ENCODE measurements at regions not wholly inside any gene's neighbourhood (a gene's known extent, or its start where the extent isn't known, plus 50 kb on each side); places are given as distances from the start of the nearest gene placed in this dataset.
"Not testable (repeated sequence)": the region's sequence is repeated elsewhere in the genome, so short reads cannot be mapped to it uniquely, and the experiment has no call there.

- no peak for DNase-seq
- in situ Hi-C loops (cut with MboI; ENCODE audit: low pct_unique_long_range_greater_than_20kb, low sequenced_read_pairs): no loop called here
Measured at GRCh38 chr3:181912384-181912783, 200.7 kb downstream of the SOX2 start.

- in situ Hi-C loops (cut with MboI; ENCODE audit: low pct_unique_long_range_greater_than_20kb, low sequenced_read_pairs): no loop called here
- DNase-seq: no peak
Measured at GRCh38 chr3:181913254-181913653, 201.5 kb downstream of the SOX2 start.

GRCh38 chr3:181915551-181915950, 203.8 kb downstream of the SOX2 start:
- no peak for DNase-seq
- in situ Hi-C loops (cut with MboI; ENCODE audit: low pct_unique_long_range_greater_than_20kb, low sequenced_read_pairs): no loop called here

- in situ Hi-C loops (cut with MboI; ENCODE audit: low pct_unique_long_range_greater_than_20kb, low sequenced_read_pairs): no loop called here
- DNase-seq: no peak
Measured at GRCh38 chr3:181916013-181916412, 204.3 kb downstream of the SOX2 start.

GRCh38 chr3:181917027-181917426, 205.3 kb downstream of the SOX2 start:
- in situ Hi-C loops (cut with MboI; ENCODE audit: low pct_unique_long_range_greater_than_20kb, low sequenced_read_pairs): no loop called here
- no peak for DNase-seq

GRCh38 chr3:181919375-181919774, 207.7 kb downstream of the SOX2 start:
- in situ Hi-C loops (cut with MboI; ENCODE audit: low pct_unique_long_range_greater_than_20kb, low sequenced_read_pairs): no loop called here
- no peak for DNase-seq

- no peak for DNase-seq
- in situ Hi-C loops (cut with MboI; ENCODE audit: low pct_unique_long_range_greater_than_20kb, low sequenced_read_pairs): no loop called here
Measured at GRCh38 chr3:181920409-181920808, 208.7 kb downstream of the SOX2 start.

GRCh38 chr3:181921220-181921619, 209.5 kb downstream of the SOX2 start:
- DNase-seq: no peak
- in situ Hi-C loops (cut with MboI; ENCODE audit: low pct_unique_long_range_greater_than_20kb, low sequenced_read_pairs): no loop called here

GRCh38 chr3:181925841-181926240, 214.1 kb downstream of the SOX2 start:
- DNase-seq; in situ Hi-C loops (cut with MboI; ENCODE audit: low pct_unique_long_range_greater_than_20kb, low sequenced_read_pairs): not testable (repeated sequence)

GRCh38 chr3:181929501-181929900, 217.8 kb downstream of the SOX2 start:
- DNase-seq: no peak

GRCh38 chr3:181930105-181930504, 218.4 kb downstream of the SOX2 start:
- no peak for DNase-seq
- in situ Hi-C loops (cut with MboI; ENCODE audit: low pct_unique_long_range_greater_than_20kb, low sequenced_read_pairs): no loop called here

More at GRCh38 chr3:181929501-181929900, 217.8 kb downstream of the SOX2 start:
- in situ Hi-C loops (cut with MboI; ENCODE audit: low pct_unique_long_range_greater_than_20kb, low sequenced_read_pairs): no loop called here

GRCh38 chr3:181932039-181932438, 220.3 kb downstream of the SOX2 start:
- in situ Hi-C loops (cut with MboI; ENCODE audit: low pct_unique_long_range_greater_than_20kb, low sequenced_read_pairs): no loop called here
- no peak for DNase-seq

GRCh38 chr3:181933052-181933618, 221.4 kb downstream of the SOX2 start:
- DNase-seq: no peak
- in situ Hi-C loops (cut with MboI; ENCODE audit: low pct_unique_long_range_greater_than_20kb, low sequenced_read_pairs): no loop called here

GRCh38 chr3:181935915-181936314, 224.2 kb downstream of the SOX2 start:
- no peak for DNase-seq
- in situ Hi-C loops (cut with MboI; ENCODE audit: low pct_unique_long_range_greater_than_20kb, low sequenced_read_pairs): no loop called here

GRCh38 chr3:181936774-181937173, 225.0 kb downstream of the SOX2 start:
- DNase-seq: no peak
- in situ Hi-C loops (cut with MboI; ENCODE audit: low pct_unique_long_range_greater_than_20kb, low sequenced_read_pairs): no loop called here

GRCh38 chr3:181938580-181938979, 226.9 kb downstream of the SOX2 start:
- not testable (repeated sequence) for DNase-seq

GRCh38 chr3:181940703-181941102, 229.0 kb downstream of the SOX2 start:
- no peak for DNase-seq
- in situ Hi-C loops (cut with MboI; ENCODE audit: low pct_unique_long_range_greater_than_20kb, low sequenced_read_pairs): no loop called here

More at GRCh38 chr3:181938580-181938979, 226.9 kb downstream of the SOX2 start:
- in situ Hi-C loops (cut with MboI; ENCODE audit: low pct_unique_long_range_greater_than_20kb, low sequenced_read_pairs): not testable (repeated sequence)

- no peak for DNase-seq
- in situ Hi-C loops (cut with MboI; ENCODE audit: low pct_unique_long_range_greater_than_20kb, low sequenced_read_pairs): no loop called here
Measured at GRCh38 chr3:181941250-181941649, 229.5 kb downstream of the SOX2 start.

- no peak for DNase-seq
- in situ Hi-C loops (cut with MboI; ENCODE audit: low pct_unique_long_range_greater_than_20kb, low sequenced_read_pairs): no loop called here
Measured at GRCh38 chr3:181943285-181943684, 231.6 kb downstream of the SOX2 start.

GRCh38 chr3:181947606-181948005, 235.9 kb downstream of the SOX2 start:
- DNase-seq: no peak
- in situ Hi-C loops (cut with MboI; ENCODE audit: low pct_unique_long_range_greater_than_20kb, low sequenced_read_pairs): no loop called here

- no peak for DNase-seq
- in situ Hi-C loops (cut with MboI; ENCODE audit: low pct_unique_long_range_greater_than_20kb, low sequenced_read_pairs): no loop called here
Measured at GRCh38 chr3:181948286-181948685, 236.6 kb downstream of the SOX2 start.

All from KBM-7 (cell line).